Neuron (in vitro differentiated cells): ENCODE measurements at regions not wholly inside any gene's neighbourhood (a gene's known extent, or its start where the extent isn't known, plus 50 kb on each side); places are given as distances from the start of the nearest gene placed in this dataset.

Experiments used
- H2AFZ ChIP-seq: one replicate; pipeline ENCODE4 v1.6.1; 2013; ENCODE audit warnings: low read depth, mild to moderate bottlenecking, inconsistent platforms, low read length, moderate library complexity
- H3K27me3 ChIP-seq: one replicate; pipeline ENCODE4 v1.6.1; 2013; ENCODE audit warnings: low read length; ENCODE audit not compliant: insufficient read depth
- H3K36me3 ChIP-seq: one replicate; pipeline ENCODE4 v1.6.1; 2013; ENCODE audit warnings: low read length; ENCODE audit not compliant: insufficient read depth
- H3K4me1 ChIP-seq: one replicate; pipeline ENCODE4 v1.6.1; 2013; ENCODE audit warnings: low read length; ENCODE audit not compliant: insufficient read depth
- H3K4me3 ChIP-seq: 2 replicates; pipeline ENCODE4 v1.5.1; 2013; ENCODE audit warnings: mild to moderate bottlenecking, low read length, moderate library complexity
- H3K9me3 ChIP-seq: one replicate; pipeline ENCODE4 v1.6.1; 2013; ENCODE audit warnings: low read length

DNA sequence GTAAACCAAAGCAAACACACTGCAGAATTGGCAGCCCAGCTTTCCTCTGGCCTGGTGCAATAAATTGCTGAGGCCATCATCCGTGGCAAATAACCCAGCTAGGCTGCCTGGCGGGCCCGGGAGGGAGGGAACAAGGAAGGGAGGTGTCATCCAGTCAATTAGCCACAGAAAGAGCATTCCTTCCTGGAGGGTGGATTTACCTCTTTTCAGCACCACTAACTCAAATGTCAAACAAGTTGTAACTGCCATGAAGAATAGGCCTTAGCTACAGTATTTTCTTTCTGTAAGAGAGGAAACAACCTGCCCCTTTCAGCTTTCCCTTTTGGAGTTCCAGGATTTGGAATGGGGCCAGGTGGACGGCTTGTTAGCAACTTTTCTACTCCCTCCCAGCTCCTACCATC lies 163.8 kb upstream of the BDNF start:
- Histone ChIP-seq H3K27me3 (no peaks in the 10 kb centered on the region), H3K36me3 (no peaks in the 10 kb centered on the region), H3K4me3 (no peak overlapping the region), H3K9me3 (no peaks in the 10 kb centered on the region), H3K4me1 (no peaks in the 10 kb centered on the region), H2AFZ (no peak overlapping the region)

DNA sequence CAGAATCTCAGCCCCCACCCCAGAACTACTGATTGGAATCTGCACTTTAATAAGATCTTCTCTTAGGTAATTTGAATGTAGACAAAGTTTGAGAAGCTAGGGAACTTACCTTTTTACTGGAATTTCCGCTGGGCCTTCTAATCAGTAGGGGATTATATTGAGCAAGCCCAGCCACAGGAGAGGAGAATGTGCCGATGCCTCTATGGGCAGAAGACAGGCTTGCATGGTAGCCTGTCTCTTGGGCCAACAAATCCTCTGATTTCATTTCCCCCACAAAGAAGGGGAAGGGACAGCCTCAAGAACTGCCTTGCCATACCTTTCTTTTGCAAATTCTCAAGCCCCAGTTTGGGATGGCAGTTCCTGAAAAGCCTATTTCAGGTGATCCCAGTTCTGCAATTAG lies 163.4 kb upstream of the BDNF start:
- Histone ChIP-seq H3K4me3 (no peak overlapping the region), H2AFZ (no peak overlapping the region), H3K9me3 (no peaks in the 10 kb centered on the region), H3K4me1 (no peaks in the 10 kb centered on the region), H3K36me3 (no peaks in the 10 kb centered on the region), H3K27me3 (no peaks in the 10 kb centered on the region)

DNA sequence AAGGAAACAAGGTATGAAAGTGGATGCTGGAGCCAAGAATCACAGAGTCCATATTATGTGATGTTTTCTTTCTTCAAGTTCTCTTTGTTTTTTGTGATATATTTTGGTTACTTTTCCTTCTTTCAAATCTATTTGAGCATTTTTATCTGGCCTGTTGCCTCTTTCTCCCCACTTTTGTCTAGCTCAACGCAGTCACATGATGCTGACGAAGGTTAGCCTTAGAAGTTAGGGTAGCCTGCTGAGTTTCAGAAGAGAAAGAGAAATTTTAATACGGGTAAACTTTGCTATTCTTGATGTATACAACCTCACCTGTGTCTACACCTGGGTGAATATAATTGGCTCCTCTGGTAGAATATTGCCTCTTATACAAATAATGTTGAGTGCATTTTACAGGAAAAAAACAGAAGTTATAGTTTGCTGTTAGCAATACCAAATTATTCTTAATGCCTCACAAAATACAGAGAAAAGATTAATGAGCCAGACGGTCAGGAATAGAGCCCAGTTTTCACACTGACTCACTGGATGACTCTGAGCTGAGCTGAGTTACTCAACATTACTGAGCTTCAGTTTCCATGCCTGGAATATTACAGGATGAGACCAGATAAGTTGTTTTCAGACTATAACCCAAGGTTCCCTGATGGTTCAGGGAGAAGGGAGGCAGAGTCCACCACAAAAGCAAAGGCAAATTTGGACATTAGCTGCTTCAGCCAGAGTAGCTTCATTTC lies 161.6 kb upstream of the BDNF start:
- Histone ChIP-seq H3K9me3 (no peaks in the 10 kb centered on the region), H3K27me3 (no peaks in the 10 kb centered on the region), H3K36me3 (no peaks in the 10 kb centered on the region), H2AFZ (no peak overlapping the region), H3K4me1 (no peaks in the 10 kb centered on the region), H3K4me3 (no peak overlapping the region)

DNA sequence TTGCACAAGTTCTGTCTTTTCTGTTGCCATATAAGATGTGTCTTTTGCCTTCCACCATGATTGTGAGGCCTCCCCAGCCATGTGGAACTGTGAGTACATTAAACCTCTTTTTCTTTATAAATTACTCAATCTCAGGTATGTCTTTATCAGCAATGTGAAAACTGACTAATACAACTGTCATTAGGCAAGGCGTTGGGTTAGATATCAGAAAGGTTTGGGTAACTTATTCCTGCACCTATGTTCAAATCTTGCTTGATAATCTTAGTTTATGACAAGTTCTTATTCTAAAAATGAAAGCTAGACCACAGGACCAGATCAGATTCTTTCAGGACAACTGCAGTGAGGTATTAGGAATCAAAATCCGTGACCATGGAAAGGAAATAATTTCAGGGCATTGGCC lies 160.6 kb upstream of the BDNF start:
- Histone ChIP-seq H3K4me1 (no peaks in the 10 kb centered on the region), H2AFZ (no peak overlapping the region), H3K4me3 (no peak overlapping the region), H3K36me3 (no peaks in the 10 kb centered on the region), H3K27me3 (no peaks in the 10 kb centered on the region), H3K9me3 (no peaks in the 10 kb centered on the region)

DNA sequence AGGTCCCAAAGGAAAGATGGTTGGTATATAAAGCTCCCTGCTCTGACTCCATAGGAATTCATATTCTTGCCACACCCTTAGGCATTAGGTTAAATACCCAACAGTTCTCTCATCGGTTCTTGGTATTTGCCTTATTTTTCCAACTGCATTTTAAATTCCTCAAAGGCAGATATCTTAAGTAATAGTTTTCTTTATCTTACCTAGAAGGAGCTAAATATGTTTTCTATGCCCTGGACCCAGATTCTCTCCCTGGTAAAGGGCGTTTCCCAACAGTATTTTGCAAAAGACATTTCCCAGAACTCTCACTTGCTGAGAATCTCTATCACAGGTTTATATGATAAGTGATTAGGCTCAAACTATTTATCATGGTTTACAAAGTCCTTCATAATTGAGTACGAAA lies 158.6 kb upstream of the BDNF start:
- H3K4me3 ChIP-seq = no peak overlapping the region
- H3K4me1 ChIP-seq = no peaks in the 10 kb centered on the region
- H3K9me3 ChIP-seq = no peaks in the 10 kb centered on the region
- H2AFZ ChIP-seq = no peak overlapping the region
- no peaks in the 10 kb centered on the region for H3K36me3 ChIP-seq
- no peaks in the 10 kb centered on the region for H3K27me3 ChIP-seq

DNA sequence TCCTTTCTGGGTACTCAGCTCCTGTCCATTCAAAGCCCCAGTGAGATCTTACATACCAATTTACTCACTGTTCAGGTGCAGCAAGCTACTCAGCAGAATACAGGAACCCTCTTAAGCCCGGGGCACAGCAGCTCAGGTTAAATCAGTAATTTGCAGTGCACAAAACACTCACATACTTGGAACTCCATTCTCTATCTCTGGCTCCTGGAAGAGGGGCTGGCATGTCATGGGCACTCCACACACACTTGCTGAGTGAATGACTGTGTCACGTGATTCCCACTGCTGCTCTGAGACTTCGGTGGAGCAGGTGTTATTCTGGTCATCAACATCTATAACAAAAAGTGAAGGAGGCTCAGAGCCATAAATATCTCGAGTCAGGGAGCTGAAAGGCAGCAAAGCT lies 157.3 kb upstream of the BDNF start:
- no peaks in the 10 kb centered on the region for H3K27me3 ChIP-seq
- no peaks in the 10 kb centered on the region for H3K9me3 ChIP-seq
- no peak overlapping the region for H3K4me3 ChIP-seq
- H3K36me3 ChIP-seq = no peaks in the 10 kb centered on the region
- no peak overlapping the region for H2AFZ ChIP-seq
- no peaks in the 10 kb centered on the region for H3K4me1 ChIP-seq

DNA sequence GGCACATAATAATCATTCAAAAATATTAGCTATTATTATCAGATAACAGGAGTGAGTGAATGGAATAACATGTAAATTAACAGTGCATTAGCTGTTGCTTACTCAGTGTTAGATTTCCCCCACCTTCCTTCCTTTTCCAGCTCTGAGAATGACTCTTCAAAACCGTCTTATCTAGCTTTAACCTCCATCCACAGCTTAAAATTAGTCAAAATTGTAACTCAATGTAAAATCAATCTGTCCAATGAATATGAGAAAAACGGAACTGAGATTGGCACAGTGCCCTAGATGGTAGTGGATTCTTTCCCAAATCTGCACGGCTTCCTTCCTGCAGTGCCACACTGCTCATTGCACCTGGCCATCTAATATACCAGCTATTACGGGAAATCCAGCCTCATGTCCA lies 156.8 kb upstream of the BDNF start:
- Histone ChIP-seq H3K4me3 (no peak overlapping the region), H2AFZ (no peak overlapping the region), H3K27me3 (no peaks in the 10 kb centered on the region), H3K9me3 (no peaks in the 10 kb centered on the region), H3K4me1 (no peaks in the 10 kb centered on the region), H3K36me3 (no peaks in the 10 kb centered on the region)

DNA sequence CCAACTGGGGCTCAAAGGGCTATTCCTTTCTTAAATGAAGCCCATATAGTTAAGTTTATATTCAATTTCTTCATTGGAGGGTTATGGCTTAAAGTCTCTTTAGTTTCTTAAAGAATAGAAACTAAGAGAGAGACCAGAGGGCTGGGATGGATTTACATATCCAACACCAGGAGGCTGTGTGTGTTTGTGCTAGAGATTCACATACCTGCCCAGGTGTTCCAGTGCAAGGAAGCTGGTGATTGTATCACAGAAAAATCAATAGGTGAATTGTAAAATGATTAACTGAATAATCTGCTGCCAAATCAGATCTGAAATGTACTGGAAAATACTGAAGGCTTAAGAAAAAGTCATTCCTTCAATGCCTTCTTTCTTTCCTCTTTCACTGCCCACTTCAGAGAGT lies 148.2 kb upstream of the BDNF start:
- Histone ChIP-seq H2AFZ (no peak overlapping the region), H3K9me3 (no peaks in the 10 kb centered on the region), H3K27me3 (no peaks in the 10 kb centered on the region), H3K4me3 (no peak overlapping the region), H3K4me1 (no peaks in the 10 kb centered on the region), H3K36me3 (no peaks in the 10 kb centered on the region)

DNA sequence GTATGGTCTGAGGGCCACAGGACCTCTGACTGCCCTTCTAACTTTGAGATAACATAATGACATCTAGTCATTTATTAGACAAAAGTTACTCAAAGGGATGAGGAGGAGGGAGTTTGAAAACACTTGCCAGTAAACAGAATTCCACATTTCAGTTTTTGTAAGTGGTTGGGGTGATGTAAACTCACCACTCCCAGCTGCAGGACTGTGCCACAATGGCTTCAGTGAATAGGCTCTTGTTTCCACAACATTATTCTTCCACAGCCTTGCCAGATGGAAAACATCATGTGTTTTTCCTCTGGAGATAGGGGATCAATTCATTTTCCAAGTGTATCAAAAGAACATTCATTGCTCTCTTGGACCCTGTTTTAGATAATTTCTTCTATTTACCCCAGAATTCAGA lies 147.2 kb upstream of the BDNF start:
- Histone ChIP-seq H3K4me1 (no peaks in the 10 kb centered on the region), H3K27me3 (no peaks in the 10 kb centered on the region), H3K9me3 (no peaks in the 10 kb centered on the region), H3K4me3 (no peak overlapping the region), H2AFZ (no peak overlapping the region), H3K36me3 (no peaks in the 10 kb centered on the region)

DNA sequence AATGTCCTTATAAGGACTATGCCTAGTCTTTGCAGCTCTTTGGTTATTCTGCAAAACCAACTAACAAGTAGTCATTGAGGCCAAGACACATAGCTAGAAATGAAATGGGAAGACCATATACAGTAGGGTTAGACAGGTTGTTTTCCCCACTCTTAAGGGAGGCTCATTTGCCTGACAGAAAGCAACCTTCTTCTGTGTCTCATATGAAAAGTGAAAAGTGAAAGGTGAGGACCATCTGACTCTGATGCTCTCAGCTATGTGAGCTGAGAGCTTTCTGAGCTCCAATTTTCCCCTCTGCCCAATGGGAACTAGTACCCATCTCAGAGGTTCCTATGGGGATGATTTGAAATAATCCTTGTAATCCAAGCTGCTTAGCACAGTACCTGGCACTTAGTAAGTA lies 142.0 kb upstream of the BDNF start:
- H3K4me1 ChIP-seq = no peaks in the 10 kb centered on the region
- no peak overlapping the region for H2AFZ ChIP-seq
- H3K4me3 ChIP-seq = no peak overlapping the region
- no peaks in the 10 kb centered on the region for H3K36me3 ChIP-seq
- H3K9me3 ChIP-seq = no peaks in the 10 kb centered on the region
- H3K27me3 ChIP-seq = no peaks in the 10 kb centered on the region

DNA sequence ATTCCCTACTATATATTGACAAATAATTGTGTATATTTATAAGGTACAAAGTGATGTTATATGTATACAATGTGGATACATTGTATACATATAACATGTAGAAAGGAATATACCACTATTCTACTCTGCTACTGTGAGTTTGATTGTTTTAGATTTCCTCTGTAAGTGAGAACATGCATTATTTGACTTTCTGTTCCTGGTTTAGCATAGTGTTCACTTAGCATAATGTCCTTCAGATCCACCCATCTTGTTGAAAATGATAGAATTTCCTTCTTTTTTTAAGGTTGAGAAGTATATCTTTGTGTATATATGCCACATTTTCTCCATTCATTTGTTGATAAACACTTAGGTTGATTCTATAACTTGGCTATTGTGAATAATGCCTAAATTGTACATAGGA lies 140.8 kb upstream of the BDNF start:
- no peaks in the 10 kb centered on the region for H3K9me3 ChIP-seq
- H3K4me1 ChIP-seq = no peaks in the 10 kb centered on the region
- H3K4me3 ChIP-seq = no peak overlapping the region
- no peaks in the 10 kb centered on the region for H3K27me3 ChIP-seq
- no peak overlapping the region for H2AFZ ChIP-seq
- no peaks in the 10 kb centered on the region for H3K36me3 ChIP-seq

DNA sequence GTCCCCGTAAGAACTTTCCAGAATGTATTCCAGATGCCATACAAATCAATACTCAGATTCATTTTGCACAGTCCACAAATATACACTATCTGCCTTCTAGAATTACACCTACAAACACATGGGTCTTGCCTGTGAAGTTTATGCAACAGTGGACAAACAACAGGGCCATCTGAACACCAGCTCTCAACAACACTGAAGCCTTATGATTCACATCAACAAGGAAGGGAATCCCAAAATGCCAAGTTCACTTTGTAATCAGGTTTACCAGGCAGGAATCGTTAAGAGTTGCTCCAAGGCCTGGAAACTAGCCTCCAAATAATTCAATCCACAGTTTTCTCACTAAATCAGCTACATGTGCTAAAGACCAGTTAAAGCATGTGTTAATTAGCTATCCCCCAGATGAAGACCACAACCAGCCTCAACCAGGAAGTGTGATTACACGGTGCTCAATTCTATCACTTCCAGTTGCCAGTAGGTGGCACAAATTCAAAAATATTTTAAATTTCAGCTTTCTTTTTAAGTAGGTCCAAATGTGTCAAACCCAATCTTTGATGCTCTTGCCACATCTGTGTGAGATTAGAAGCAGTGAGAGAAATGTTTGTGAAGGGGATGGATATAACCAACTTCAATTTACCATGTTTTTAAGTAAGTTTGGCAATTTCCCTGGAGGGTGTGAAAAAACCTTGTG lies 139.1 kb upstream of the BDNF start:
- Histone ChIP-seq H3K9me3 (no peaks in the 10 kb centered on the region), H3K4me1 (no peaks in the 10 kb centered on the region), H3K4me3 (no peak overlapping the region), H3K36me3 (no peaks in the 10 kb centered on the region), H3K27me3 (no peaks in the 10 kb centered on the region), H2AFZ (no peak overlapping the region)

DNA sequence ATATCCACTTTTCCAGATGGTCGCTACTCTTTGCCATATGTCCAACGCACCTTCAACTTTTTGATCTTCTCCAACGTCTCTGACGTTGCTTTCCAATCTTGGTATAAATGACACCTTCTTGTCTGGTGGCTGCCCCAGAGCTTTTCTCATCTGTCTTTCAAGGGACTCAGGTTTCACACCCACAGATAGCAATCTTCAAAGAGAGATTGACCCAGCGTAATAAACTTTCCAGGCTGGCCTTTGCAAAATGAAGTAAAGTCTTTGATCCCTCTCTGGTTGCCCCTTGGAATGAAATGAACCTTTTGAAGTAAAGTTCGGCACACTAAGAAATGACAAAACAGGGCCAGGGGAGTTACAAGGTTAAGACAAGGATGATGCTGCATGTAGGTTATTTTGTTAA lies 138.4 kb upstream of the BDNF start:
- no peak overlapping the region for H2AFZ ChIP-seq
- H3K4me3 ChIP-seq = no peak overlapping the region
- no peaks in the 10 kb centered on the region for H3K4me1 ChIP-seq
- no peaks in the 10 kb centered on the region for H3K27me3 ChIP-seq
- no peaks in the 10 kb centered on the region for H3K36me3 ChIP-seq
- no peaks in the 10 kb centered on the region for H3K9me3 ChIP-seq
